HepG2 (cell line): ENCODE measurements at regions not wholly inside any gene's neighbourhood (a gene's known extent, or its start where the extent isn't known, plus 50 kb on each side); places are given as distances from the start of the nearest gene placed in this dataset.

Experiments
- ATAC-seq: fragments of 200-7000 bp; cut with Tn5 transposase; 3 replicates; pipeline ENCODE4 v1.9.1; 2020; ENCODE audit warnings: mild to moderate bottlenecking, moderate library complexity
- BruUV-seq: library from RNA; stranded (reverse); fragments of 400-500 nt; replicated peaks from 2 replicates; lab custom pipeline; 2021; lab: Mats Ljungman, UMichigan
- CTCF ChIA-PET: fragments of 300-600 bp; formaldehyde crosslinking; extraction: SDS; loops from one replicate; lab custom pipeline; 2021; ENCODE audit warnings: low total read pairs, inconsistent platforms, low intra/inter-chr PET ratio; lab: Yijun Ruan, JAX
- POLR2A ChIA-PET: fragments of 350-600 bp; sonication (Branson Sonifier 250); formaldehyde crosslinking; loops from one replicate; lab custom pipeline; 2020; ENCODE audit warnings: antibody characterized with exemption, inconsistent platforms; lab: Yijun Ruan, JAX
- DNase-seq: peaks from one replicate; pipeline ENCODE4 v3.0.0-alpha.2; 2015; ENCODE audit warnings: low spot score
- FAIRE-seq: peaks from 3 replicates; lab custom pipeline; 2011; peaks lifted over from hg19 to GRCh38; lab: Jason Lieb, UNC
- H2AFZ ChIP-seq: one replicate; pipeline ENCODE4 v1.6.1; 2011; ENCODE audit warnings: low read length, inconsistent platforms
- H3K27ac ChIP-seq: fragments of 300-600 bp; 3 replicates; pipeline ENCODE4 v1.8.0; 2011; ENCODE audit warnings: mixed run types, mild to moderate bottlenecking, mixed read lengths, low read length, inconsistent platforms; ENCODE audit not compliant: insufficient read depth; ENCODE audit errors: extremely low read length
- H3K27me3 ChIP-seq, 2 experiments: fragments of 200-600 bp in 1 of 2; 2 replicates in 1 of 2; 3 replicates in 1 of 2; pipeline versions ENCODE4 v1.6.0 to v1.8.0; 2011; ENCODE audit warnings: low read length in 2 of 2, mild to moderate bottlenecking in 2 of 2, moderate library complexity in 2 of 2, inconsistent platforms in 1 of 2; ENCODE audit not compliant: insufficient read depth in 2 of 2, control insufficient read depth in 1 of 2
- H3K36me3 ChIP-seq, 2 experiments: fragments of 200-600 bp in 1 of 2; replicated peaks in 1 of 2; 2 replicates in 1 of 2; 3 replicates in 1 of 2; pipeline versions ENCODE4 v1.5.1 to v1.8.0; 2011; ENCODE audit warnings: low read length in 2 of 2, inconsistent platforms in 1 of 2; ENCODE audit not compliant: insufficient read depth in 2 of 2, control insufficient read depth in 1 of 2
- H3K4me1 ChIP-seq: 2 replicates; pipeline ENCODE4 v1.5.1; 2012; ENCODE audit warnings: low read length, inconsistent platforms; ENCODE audit not compliant: insufficient read depth
- H3K4me2 ChIP-seq: 2 replicates; pipeline ENCODE4 v1.6.0; 2011; ENCODE audit warnings: low read depth, low read length, inconsistent platforms
- H3K4me3 ChIP-seq, 3 experiments: fragments of 200-600 bp in 1 of 3; sonication (generic), shearing (Covaris generic) in 1 of 3; replicated peaks in 1 of 3; 2 replicates each; pipeline ENCODE4 v1.5.1; 2011 to 2016; ENCODE audit warnings: low read length in 3 of 3, inconsistent platforms in 2 of 3, low read depth in 2 of 3, mild to moderate bottlenecking in 2 of 3, control low read depth in 1 of 3, mixed read lengths in 1 of 3; ENCODE audit not compliant: insufficient read depth in 1 of 3
- H3K79me2 ChIP-seq: one replicate; pipeline ENCODE4 v1.6.1; 2011; ENCODE audit warnings: low read length, inconsistent platforms; ENCODE audit not compliant: insufficient read depth
- H3K9ac ChIP-seq: 2 replicates; pipeline ENCODE4 v1.6.0; 2011; ENCODE audit warnings: mild to moderate bottlenecking, low read depth, low read length, inconsistent platforms; ENCODE audit not compliant: insufficient read depth
- H3K9me3 ChIP-seq: 2 replicates; pipeline ENCODE4 v1.5.1; 2012; ENCODE audit warnings: mild to moderate bottlenecking, low read length
- H4K20me1 ChIP-seq: 2 replicates; pipeline ENCODE4 v1.6.0; 2011; ENCODE audit warnings: inconsistent platforms, mild to moderate bottlenecking, low read length, moderate library complexity; ENCODE audit not compliant: insufficient read depth
- CCDC6 ChIP-seq: sonication (generic); formaldehyde crosslinking; IDR thresholded peaks from 2 replicates; pipeline ENCODE4 v1.8.1; 2022; ENCODE audit warnings: mild to moderate bottlenecking, missing genetic modification reagents, moderate library complexity
- CERS6 ChIP-seq: sonication (generic); formaldehyde crosslinking; IDR thresholded peaks from 2 replicates; pipeline ENCODE4 v1.5.0; 2020; ENCODE audit warnings: missing genetic modification reagents
- EZH2 ChIP-seq: conservative IDR thresholded peaks from 2 replicates; pipeline ENCODE4 v1.6.1; 2012; ENCODE audit warnings: mild to moderate bottlenecking, low read depth, low read length, moderate library complexity
- KDM1A ChIP-seq: IDR thresholded peaks from 2 replicates; pipeline ENCODE4 v1.6.1; 2016; ENCODE audit warnings: missing compliant biosample characterization
- PBX2 ChIP-seq: IDR thresholded peaks from 2 replicates; pipeline ENCODE4 v1.6.1; 2016; ENCODE audit warnings: control low read depth
- TOE1 ChIP-seq: sonication (generic); formaldehyde crosslinking; IDR thresholded peaks from 2 replicates; pipeline ENCODE4 v1.4.0; 2020; ENCODE audit warnings: mild to moderate bottlenecking, missing genetic modification reagents
- ZBTB7B ChIP-seq: sonication (generic); formaldehyde crosslinking; IDR thresholded peaks from 2 replicates; pipeline ENCODE4 v1.4.0; 2020; ENCODE audit warnings: missing genetic modification reagents
- ZNF562 ChIP-seq: sonication (generic); formaldehyde crosslinking; IDR thresholded peaks from 2 replicates; pipeline ENCODE4 v1.8.0; 2022; ENCODE audit warnings: missing genetic modification reagents, borderline replicate concordance
- WGBS: methylation state at CpG from one replicate; pipeline ENCODE4 v1.1.6; 2017; ENCODE audit warnings: low lambda C conversion rate; 5-methylcytosine and 5-hydroxymethylcytosine counted together
- in situ Hi-C: cut with HindIII; loops from 2 replicates; pipeline ENCODE4 v1.10.0; 2017; ENCODE audit warnings: low pct_unique_long_range_greater_than_20kb; ENCODE audit not compliant: extremely low pct_ligation_motif_present
- intact Hi-C: fragments of 100-400 bp; cut with micrococcal nuclease; formaldehyde crosslinking; loops from one replicate; pipeline ENCODE4 v1.10.0; 2022; ENCODE audit not compliant: unreplicated experiment
- TF ChIP-seq, protein P1 (sequence below): sonication (generic); formaldehyde crosslinking; IDR thresholded peaks from 2 replicates; pipeline ENCODE4 v1.9.0; 2021; ENCODE audit warnings: missing genetic modification reagents, borderline replicate concordance
- TF ChIP-seq, protein P2 (sequence below), 2 experiments: fragments of 450-650 bp in 1 of 2; sonication (generic) in 1 of 2; formaldehyde crosslinking; IDR thresholded peaks; 2 replicates each; pipeline versions ENCODE4 v1.5.0 to v1.8.0; 2020 to 2022; ENCODE audit warnings: mild to moderate bottlenecking in 1 of 2, missing genetic modification reagents in 1 of 2

DNA sequence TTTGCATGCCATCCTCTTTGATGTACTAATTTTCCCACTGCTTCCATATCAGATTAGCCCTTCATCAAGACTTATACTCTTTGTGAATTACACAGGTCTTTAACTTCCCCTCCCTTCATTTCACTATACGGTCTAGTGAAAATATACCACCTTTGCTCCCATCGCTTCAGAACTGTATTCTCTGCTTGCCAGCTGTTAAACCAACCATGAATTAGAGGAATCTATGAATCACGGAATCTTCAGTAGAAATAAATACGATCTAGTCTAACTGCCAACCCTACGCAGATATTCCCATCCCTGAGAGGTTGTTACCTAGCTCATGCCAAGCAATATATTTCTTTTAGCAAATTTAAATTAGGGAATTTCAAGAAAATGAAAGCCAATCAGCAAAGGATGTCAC, 177.8 kb upstream of the MPPED2 start:
- WGBS, result 35% methylated on average over 5 of the region's 5 CpGs
- H3K4me1 ChIP-seq, result no peaks in the 10 kb centered on the region
- no peak for TF ChIP-seq EZH2
- no peak for TF ChIP-seq ZBTB7B (CRISPR knock-in tag)
- TF ChIP-seq, protein P1, sequence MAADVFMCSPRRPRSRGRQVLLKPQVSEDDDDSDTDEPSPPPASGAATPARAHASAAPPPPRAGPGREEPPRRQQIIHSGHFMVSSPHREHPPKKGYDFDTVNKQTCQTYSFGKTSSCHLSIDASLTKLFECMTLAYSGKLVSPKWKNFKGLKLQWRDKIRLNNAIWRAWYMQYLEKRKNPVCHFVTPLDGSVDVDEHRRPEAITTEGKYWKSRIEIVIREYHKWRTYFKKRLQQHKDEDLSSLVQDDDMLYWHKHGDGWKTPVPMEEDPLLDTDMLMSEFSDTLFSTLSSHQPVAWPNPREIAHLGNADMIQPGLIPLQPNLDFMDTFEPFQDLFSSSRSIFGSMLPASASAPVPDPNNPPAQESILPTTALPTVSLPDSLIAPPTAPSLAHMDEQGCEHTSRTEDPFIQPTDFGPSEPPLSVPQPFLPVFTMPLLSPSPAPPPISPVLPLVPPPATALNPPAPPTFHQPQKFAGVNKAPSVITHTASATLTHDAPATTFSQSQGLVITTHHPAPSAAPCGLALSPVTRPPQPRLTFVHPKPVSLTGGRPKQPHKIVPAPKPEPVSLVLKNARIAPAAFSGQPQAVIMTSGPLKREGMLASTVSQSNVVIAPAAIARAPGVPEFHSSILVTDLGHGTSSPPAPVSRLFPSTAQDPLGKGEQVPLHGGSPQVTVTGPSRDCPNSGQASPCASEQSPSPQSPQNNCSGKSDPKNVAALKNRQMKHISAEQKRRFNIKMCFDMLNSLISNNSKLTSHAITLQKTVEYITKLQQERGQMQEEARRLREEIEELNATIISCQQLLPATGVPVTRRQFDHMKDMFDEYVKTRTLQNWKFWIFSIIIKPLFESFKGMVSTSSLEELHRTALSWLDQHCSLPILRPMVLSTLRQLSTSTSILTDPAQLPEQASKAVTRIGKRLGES (CRISPR knock-in tag), result no peak
- TF ChIP-seq ZNF562 (CRISPR knock-in tag), result no peak
- H3K36me3 ChIP-seq, result no peaks in the 10 kb centered on the region
- no peak for ATAC-seq
- H3K27me3 ChIP-seq, result no peaks in the 10 kb centered on the region
- H4K20me1 ChIP-seq, result no peaks in the 10 kb centered on the region
- no peak for DNase-seq
- CTCF ChIA-PET, result no interaction called here
- POLR2A ChIA-PET, result no interaction called here
- no peaks in the 10 kb centered on the region for H3K79me2 ChIP-seq
- H3K27ac ChIP-seq, result no peak overlapping the region
- no peak overlapping the region for H3K4me2 ChIP-seq
- no peak overlapping the region for H2AFZ ChIP-seq
- H3K9ac ChIP-seq, result no peak overlapping the region
- no TSS peak for BruUV-seq
- no peak overlapping the region for H3K4me3 ChIP-seq
- in situ Hi-C loops (no loop called here), intact Hi-C loops (no loop called here)
- no peak for FAIRE-seq
- H3K9me3 ChIP-seq, result no peaks in the 10 kb centered on the region

DNA sequence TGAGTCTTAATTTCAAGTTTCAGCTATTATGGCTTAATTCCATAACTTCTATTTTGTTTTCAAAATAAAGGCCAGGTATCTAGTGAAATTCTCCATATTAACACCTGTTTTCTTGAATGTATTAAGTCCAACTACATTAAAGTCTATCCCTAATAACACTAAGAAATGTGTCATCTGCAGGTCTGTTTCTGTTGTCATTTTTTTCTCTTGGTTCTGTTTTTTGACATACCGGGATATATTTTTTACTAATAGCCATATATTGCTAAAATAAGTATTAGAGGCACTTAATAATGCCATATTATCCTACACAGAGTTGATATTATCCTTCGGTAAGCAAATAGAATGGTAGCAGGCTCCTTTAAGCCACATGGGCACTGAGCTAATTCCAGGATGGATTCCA, 176.0 kb upstream of the MPPED2 start:
- H3K9ac ChIP-seq, result no peak overlapping the region
- WGBS, result 0% methylated on average over 2 of the region's 2 CpGs
- H3K27ac ChIP-seq, result no peak overlapping the region
- ATAC-seq, result no peak
- H3K4me3 ChIP-seq, result no peak overlapping the region
- no TSS peak for BruUV-seq
- no peaks in the 10 kb centered on the region for H3K9me3 ChIP-seq
- no peak overlapping the region for H2AFZ ChIP-seq
- TF ChIP-seq CERS6 (CRISPR knock-in tag) (no peak), KDM1A (CRISPR knock-in tag) (no peak), PBX2 (no peak), TOE1 (CRISPR knock-in tag) (no peak), CCDC6 (CRISPR knock-in tag) (no peak)
- TF ChIP-seq, protein P2, sequence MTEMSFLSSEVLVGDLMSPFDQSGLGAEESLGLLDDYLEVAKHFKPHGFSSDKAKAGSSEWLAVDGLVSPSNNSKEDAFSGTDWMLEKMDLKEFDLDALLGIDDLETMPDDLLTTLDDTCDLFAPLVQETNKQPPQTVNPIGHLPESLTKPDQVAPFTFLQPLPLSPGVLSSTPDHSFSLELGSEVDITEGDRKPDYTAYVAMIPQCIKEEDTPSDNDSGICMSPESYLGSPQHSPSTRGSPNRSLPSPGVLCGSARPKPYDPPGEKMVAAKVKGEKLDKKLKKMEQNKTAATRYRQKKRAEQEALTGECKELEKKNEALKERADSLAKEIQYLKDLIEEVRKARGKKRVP (CRISPR knock-in tag; IDR thresholded peaks at IDR 0.05), result no peak
- TF ChIP-seq, all 625 proteins: peak for 0
- CTCF ChIA-PET, result no interaction called here
- no peaks in the 10 kb centered on the region for H3K27me3 ChIP-seq
- in situ Hi-C loops (no loop called here), intact Hi-C loops (no loop called here)
- H3K4me2 ChIP-seq, result no peak overlapping the region
- no peak for DNase-seq
- FAIRE-seq, result no peak
- H3K36me3 ChIP-seq, result no peaks in the 10 kb centered on the region
- H4K20me1 ChIP-seq, result no peaks in the 10 kb centered on the region
- no peaks in the 10 kb centered on the region for H3K79me2 ChIP-seq
- POLR2A ChIA-PET, result no interaction called here
- no peaks in the 10 kb centered on the region for H3K4me1 ChIP-seq
